ENCODE measurements at regions not wholly inside any gene's neighbourhood (a gene's known extent, or its start where the extent isn't known, plus 50 kb on each side); places are given as distances from the start of the nearest gene placed in this dataset.

DNA sequence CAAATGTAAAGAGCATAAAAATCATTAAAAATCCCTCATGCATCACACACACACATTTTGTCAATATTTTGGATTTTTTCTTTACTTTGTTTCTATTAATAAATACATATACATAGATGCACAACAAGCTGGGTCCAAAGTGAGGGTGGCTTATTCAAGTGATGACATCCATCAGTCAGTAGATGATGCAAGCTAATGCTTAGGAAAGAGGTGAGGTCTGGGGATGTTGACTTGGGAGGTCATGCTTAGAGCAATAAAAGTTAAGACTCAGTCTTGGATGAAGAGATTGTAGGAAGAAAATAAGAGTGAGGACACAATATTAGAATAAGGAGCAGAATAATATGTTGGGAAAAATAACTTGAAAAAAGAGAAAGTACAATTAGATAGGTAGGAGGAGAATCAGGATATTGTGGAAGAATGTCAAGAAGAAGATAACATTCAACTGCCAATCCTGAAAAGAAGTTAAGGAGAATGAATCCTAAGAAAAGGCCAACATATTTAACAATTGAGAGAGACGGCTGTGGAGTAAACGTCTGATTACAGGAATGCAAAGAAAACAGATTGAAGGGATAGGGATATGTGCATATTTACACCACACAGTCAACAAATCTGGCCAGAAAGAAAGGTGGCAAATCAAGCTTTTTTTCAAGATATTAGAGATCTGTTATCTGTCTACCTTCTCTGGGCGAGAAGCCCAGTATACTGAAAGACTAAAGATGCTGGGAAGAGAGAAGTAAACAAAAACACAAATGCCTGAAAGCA, 111.0 kb upstream of the TJP1 start:
- no peaks in the 10 kb centered on the region for H3K27me3 ChIP-seq (ENCODE audit: insufficient read depth)
- no peak for DNase-seq
- no peaks in the 10 kb centered on the region for H3K4me1 ChIP-seq (ENCODE audit: control insufficient read depth in 1 of 2, insufficient read depth in 2 of 2, low read depth in 1 of 2, low read length in 1 of 2)
- H3K4me3 ChIP-seq (ENCODE audit: low read depth in 2 of 2, low read length in 1 of 2), result no peak overlapping the region
- CTCF ChIA-PET, result no interaction called here
- no peaks in the 10 kb centered on the region for H3K36me3 ChIP-seq (replicated peaks in 1 of 2; ENCODE audit: control insufficient read depth in 1 of 2, insufficient read depth in 2 of 2, low read length in 1 of 2)
- H3K79me2 ChIP-seq (ENCODE audit: insufficient read depth), result no peaks in the 10 kb centered on the region
- H3K9me3 ChIP-seq, result no peaks in the 10 kb centered on the region
- no peaks in the 10 kb centered on the region for H4K20me1 ChIP-seq (ENCODE audit: insufficient read depth)
- no peaks in the 10 kb centered on the region for H3F3A ChIP-seq (replicated peaks; ENCODE audit: insufficient read depth)
- no peaks in the 10 kb centered on the region for H3K9me2 ChIP-seq
- H3K9ac ChIP-seq, result no peak overlapping the region
- H2AFZ ChIP-seq (ENCODE audit: low read depth), result no peak overlapping the region
- no peak for TF ChIP-seq FOSL2 (IDR thresholded peaks at IDR 0.05; ENCODE audit: borderline replicate concordance, low read depth)
- no peak for TF ChIP-seq NRF1 (IDR thresholded peaks at IDR 0.05; ENCODE audit: low read depth, low read length)
- TF ChIP-seq CHD2 (IDR thresholded peaks at IDR 0.05; ENCODE audit: low read length, partially characterized antibody), result no peak
- TF ChIP-seq MXI1 (IDR thresholded peaks at IDR 0.05; ENCODE audit: low read depth, low read length), result no peak
- no peak for TF ChIP-seq GATA2 (CRISPR knock-in tag; IDR thresholded peaks at IDR 0.05)
- no peak for TF ChIP-seq EP300 (IDR thresholded peaks at IDR 0.05; ENCODE audit: borderline replicate concordance in 1 of 2, low read depth in 1 of 2, low read length in 1 of 2)
- TF ChIP-seq RFX5 (IDR thresholded peaks at IDR 0.05; ENCODE audit: low read length), result no peak
- TF ChIP-seq, protein P1, sequence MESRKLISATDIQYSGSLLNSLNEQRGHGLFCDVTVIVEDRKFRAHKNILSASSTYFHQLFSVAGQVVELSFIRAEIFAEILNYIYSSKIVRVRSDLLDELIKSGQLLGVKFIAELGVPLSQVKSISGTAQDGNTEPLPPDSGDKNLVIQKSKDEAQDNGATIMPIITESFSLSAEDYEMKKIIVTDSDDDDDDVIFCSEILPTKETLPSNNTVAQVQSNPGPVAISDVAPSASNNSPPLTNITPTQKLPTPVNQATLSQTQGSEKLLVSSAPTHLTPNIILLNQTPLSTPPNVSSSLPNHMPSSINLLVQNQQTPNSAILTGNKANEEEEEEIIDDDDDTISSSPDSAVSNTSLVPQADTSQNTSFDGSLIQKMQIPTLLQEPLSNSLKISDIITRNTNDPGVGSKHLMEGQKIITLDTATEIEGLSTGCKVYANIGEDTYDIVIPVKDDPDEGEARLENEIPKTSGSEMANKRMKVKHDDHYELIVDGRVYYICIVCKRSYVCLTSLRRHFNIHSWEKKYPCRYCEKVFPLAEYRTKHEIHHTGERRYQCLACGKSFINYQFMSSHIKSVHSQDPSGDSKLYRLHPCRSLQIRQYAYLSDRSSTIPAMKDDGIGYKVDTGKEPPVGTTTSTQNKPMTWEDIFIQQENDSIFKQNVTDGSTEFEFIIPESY (IDR thresholded peaks at IDR 0.05; ENCODE audit: borderline replicate concordance, low read depth), result no peak
- no peak for TF ChIP-seq RXRA (IDR thresholded peaks at IDR 0.05; ENCODE audit: borderline replicate concordance, low read depth)
- no peak for TF ChIP-seq RCOR1 (IDR thresholded peaks at IDR 0.05; ENCODE audit: low read length)
- TF ChIP-seq, protein P2, sequence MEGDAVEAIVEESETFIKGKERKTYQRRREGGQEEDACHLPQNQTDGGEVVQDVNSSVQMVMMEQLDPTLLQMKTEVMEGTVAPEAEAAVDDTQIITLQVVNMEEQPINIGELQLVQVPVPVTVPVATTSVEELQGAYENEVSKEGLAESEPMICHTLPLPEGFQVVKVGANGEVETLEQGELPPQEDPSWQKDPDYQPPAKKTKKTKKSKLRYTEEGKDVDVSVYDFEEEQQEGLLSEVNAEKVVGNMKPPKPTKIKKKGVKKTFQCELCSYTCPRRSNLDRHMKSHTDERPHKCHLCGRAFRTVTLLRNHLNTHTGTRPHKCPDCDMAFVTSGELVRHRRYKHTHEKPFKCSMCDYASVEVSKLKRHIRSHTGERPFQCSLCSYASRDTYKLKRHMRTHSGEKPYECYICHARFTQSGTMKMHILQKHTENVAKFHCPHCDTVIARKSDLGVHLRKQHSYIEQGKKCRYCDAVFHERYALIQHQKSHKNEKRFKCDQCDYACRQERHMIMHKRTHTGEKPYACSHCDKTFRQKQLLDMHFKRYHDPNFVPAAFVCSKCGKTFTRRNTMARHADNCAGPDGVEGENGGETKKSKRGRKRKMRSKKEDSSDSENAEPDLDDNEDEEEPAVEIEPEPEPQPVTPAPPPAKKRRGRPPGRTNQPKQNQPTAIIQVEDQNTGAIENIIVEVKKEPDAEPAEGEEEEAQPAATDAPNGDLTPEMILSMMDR (IDR thresholded peaks at IDR 0.05), result no peak
- TF ChIP-seq FOXM1 (IDR thresholded peaks at IDR 0.05; ENCODE audit: low read depth), result no peak
- no peak for TF ChIP-seq YY1 (IDR thresholded peaks at IDR 0.05; ENCODE audit: low read depth)
- TF ChIP-seq TEAD4 (IDR thresholded peaks at IDR 0.05; ENCODE audit: borderline replicate concordance, insufficient read depth), result no peak
- TF ChIP-seq POLR2AphosphoS5 (IDR thresholded peaks at IDR 0.05; ENCODE audit: low read depth, low read length), result no peak
- H3K4me2 ChIP-seq, result no peak overlapping the region
- 68% methylated on average over 3 of the region's 3 CpGs for WGBS (ENCODE audit: low lambda C conversion rate)
- POLR2A ChIA-PET, result no interaction called here
- no peak overlapping the region for H3K27ac ChIP-seq (ENCODE audit: low read depth in 2 of 2, low read length in 1 of 2)
